GM21447 (cell line): ENCODE measurements at regions not wholly inside any gene's neighbourhood (a gene's known extent, or its start where the extent isn't known, plus 50 kb on each side); places are given as distances from the start of the nearest gene placed in this dataset.

Experiments used
- ATAC-seq: cut with Tn5 transposase; IDR thresholded peaks from one replicate; pipeline ENCODE4 v1.9.1; 2021; ENCODE audit not compliant: unreplicated experiment

DNA sequence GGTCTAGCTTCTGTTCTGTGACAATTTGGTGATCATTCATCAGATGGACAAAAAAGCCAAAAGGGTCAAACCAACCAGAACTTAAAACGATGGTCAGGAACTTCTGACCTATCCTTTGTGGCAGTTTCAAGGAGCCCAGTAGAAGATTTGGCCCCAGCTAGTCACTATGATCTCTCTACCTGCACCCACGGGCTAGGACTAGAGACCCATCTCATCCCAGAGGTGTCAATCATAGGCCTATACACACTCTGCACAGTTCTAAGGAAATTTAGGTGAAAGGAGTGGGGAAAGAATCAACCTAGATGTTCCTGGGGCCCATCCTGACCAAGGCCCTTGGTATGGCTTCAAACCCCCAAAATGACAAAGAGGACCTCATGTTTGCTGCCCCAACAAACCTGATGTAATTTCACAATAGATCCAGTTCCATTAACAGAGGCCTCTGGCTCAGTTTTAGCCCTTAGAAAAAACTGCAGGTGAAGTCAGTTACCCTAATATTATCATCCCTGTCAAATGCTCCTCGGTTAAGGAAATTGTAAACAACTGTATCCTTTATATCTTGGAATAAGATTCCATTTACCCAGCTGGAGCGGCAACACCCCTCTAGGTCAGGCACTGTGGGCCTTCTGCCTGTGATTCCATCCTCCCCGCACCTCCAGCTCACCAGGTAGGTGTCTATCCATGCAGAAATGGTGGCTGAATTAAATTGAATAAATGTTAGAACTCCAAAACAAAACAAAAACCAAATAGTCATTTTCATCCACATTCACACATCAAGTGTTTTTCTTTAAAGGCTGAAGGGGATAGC lies 138.7 kb downstream of the ENC1 start:
- ATAC-seq: no peak

DNA sequence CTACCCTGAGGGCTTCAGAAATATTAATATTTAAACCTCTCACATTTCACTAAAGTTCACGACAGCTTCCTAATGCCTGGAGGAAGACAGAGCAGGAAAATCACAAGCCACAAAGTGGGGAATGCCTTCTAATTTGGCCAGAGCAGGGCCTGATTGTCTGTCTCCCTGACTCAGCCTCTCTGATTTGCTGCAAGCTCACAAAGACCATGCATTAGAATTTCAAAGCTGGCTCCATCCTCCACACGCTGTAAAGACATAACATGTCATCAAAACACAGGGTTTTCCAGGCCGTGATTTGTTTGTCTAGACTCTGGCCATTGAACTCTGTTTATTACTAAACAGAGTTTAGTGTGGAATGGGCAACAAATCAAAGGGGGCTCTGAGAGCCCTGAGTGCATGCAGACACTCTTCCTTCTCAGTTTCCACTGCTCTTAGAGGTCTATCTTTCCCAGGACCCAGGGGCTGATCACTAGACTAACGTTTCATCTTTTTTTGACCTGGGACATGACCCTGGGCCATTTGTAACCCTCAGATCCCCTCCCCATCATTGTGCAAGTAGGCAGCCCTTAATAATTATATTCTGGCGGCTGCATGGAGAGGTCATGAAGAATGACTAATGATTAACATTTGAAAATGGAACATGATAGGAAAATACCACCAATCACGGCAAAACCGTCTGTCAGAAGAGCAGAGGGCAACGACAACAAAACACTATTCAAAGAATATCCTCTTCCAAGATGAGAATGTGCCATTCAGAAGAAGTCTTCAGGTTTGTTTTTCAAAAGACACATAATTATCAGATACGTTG lies 140.2 kb downstream of the ENC1 start:
- ATAC-seq: no peak

DNA sequence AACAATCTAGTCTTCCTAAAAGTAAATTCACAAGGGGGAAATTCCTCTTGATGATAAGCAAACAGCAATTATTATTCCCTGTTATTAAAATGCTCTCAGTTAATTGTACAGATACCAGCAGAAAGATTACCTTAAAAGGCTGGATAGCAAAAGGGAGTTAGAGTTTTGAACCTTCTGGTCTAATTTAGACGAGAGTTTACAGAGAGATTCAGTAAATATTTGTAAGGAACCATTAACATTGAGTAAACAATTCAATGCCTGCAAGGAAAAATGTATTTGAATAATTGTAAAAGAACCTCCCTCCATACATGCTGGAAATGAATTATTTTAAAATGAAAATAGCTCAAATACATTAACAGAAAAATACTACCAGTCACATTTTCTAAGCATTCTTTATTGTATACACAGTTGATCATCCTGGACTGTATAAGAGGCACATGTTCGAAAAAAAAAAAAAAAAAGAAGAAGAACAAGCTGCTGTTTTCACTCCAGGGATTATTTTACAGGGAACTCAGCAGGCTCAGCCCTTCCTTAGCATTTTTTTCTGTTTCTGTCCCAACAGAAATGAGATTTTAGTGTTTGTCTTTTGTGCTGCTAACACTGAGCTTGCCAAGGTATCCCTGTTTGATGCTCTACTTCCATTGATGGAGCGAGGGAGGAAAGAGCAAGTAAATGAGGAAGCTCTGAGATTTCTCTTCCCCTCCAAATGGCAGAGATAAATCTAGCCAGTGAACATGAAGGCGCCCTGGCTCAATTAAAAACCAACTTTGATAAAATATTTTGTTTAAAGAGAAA lies 141.1 kb downstream of the ENC1 start:
- no peak for ATAC-seq

DNA sequence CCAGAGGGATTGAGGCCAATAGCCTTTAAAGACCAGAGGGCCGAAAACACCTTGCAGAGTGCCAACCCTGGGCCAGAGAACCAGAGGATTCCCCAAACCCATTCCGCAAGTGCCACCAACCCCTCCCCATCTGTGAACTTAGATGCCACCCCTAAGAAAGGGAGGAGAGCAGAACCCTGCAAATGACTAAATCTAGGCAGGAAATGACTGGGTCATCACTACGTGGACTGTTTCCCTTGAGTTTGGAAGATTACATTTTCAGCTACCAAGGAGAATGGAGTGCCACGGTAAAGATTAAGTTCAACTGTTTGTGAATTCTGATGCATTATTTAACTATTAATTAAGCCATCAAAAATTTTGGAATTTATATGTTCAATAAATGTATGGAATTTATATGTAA lies 142.8 kb downstream of the ENC1 start:
- no peak for ATAC-seq

DNA sequence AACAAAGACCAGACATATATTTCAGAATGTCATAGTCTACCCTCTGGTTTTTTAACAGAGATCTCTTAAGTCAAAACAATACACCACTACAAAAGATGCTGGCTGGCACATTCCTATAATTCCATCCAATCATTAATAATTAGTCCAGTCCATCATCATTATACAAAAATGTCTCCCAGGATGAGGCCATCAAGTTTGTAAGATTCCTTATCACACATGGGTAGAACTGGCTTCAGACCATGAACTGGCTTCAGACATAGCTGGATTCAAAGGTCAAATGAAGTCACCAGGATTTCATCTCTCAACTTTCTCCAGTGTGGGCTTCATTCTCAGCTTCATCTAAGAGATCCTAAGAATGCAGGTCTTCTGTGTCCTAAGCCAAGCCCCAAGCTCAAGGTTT lies 147.1 kb downstream of the ENC1 start:
- ATAC-seq: no peak

DNA sequence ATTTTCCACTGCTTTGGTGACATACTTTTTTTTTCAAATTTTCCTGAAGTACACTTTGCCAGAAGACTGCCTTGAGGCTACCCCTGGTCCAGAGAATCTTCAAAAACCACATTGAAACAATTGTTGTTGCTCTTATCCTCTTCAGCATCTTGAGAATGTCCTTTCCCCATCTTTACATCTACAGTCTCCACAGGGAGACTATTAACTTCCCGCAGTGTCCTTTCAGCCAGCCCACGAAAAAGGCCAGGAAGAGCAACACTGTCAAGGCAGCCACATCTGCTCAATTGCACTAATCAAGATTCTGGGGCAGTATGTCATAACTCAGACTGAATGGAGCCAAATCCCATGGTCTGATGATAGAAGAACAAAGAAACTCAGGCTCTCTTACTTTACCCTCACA lies 148.3 kb downstream of the ENC1 start:
- ATAC-seq: no peak

DNA sequence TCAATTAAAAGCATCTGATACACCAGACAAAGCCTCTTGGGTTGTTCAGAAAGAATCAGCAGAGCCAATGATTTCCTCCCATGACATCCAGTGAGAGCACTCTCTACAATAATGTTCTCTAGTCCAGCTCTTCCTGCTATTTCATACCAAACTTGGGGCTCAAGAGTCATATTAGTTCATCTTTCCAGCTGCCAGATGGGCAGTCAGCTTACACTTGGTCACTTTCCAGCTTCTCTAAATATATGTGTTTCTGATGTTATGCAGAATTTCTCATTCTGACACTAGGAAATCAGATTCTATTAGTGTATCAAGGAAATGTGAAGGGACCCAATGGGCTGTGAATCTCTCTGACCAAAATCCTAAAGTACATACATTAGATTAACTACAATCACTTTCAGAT lies 148.9 kb downstream of the ENC1 start:
- no peak for ATAC-seq

DNA sequence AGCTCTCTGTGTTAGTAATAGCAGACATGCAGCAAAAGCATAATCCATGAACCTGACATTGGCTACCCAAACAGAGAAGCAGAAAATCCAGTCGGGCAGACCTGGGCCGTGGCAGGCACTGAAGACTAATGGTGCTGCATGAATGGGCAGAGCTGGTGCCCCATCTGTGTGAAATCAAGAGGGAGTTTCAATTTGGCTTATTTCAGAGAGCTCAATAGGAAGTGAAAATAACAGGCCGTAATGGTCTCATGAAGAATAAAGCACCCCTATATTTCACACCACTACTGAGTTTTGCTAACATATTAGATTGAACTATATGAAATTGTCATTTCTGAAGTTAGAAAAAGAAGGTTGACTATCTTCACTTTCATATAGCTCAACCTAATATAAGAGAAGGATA lies 149.7 kb downstream of the ENC1 start:
- peak; percentile 94 for ATAC-seq

DNA sequence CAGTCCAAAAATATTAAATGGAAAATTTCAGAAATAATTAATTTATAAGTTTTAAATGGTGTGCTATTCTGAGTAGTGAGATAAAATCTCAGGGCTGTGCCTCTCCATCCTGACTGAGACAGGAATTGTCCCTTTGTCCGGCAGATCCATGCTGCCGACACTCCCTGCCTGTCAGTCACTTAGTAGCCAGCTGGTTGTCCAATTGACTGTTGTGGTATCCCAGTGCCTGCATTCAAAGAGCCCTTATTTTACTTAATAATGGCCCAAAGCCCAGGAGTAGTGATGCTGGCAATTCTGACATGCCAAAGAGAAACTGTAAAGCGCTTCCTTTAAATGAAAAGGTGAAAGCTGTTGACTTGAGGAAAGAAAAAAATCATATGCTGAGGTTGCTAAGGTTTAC lies 157.5 kb downstream of the ENC1 start:
- no peak for ATAC-seq

DNA sequence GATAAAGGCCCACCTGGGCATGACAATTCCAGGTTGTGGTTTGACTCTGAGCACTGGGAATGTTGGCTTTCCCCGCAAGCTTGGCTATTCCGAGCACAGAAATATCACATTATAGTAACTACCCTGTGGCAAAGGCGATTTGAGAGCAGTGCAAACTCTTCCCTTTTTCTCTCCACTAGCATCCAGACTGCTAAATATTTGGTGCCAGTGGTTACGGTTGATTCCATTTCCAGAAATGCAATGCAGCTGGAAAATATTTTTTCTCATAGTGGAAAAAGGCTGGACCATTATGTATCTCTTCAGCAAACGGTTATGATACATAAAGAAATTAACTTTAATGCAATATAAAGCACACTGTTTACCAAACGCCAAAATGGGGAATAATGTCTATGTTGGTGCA lies 158.0 kb downstream of the ENC1 start:
- no peak for ATAC-seq

DNA sequence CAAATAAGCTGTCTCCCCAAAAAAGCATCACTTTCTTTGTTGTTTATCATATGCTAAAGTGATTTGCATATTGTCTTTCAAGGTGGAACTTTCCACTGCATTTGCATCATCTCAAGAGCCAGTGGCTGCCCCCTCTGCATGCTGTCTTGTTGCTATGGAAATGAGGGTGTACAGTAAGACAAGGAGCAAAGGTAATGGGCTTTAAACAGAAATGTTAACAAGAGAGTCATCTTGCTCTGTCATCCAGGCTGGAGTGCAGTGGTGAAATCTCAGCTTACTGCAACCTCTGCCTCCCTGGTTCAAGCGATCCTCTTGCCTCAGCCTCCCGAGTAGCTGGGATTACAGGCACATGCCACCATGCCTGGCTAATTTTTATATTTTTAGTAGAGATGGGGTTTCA lies 159.2 kb downstream of the ENC1 start:
- ATAC-seq: peak; percentile 87

DNA sequence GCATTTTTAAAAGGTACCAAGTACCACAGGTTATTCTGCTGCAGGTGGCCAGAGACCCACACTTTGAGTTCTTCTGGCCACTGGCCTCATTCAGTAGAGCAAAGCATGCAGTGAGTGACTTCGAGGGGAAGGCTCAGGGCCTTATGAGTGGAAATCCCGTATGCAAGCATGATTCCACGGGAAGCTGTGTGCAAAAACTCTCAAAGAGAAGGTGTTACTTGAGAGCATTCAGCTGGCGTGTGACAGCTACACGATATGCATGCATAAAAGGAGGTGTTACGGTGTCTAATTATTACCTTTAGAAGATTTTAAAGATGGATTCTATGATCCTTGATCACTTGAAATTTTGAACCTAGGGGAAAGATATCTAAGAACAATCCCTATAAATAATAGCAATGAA lies 160.3 kb downstream of the ENC1 start:
- no peak for ATAC-seq

DNA sequence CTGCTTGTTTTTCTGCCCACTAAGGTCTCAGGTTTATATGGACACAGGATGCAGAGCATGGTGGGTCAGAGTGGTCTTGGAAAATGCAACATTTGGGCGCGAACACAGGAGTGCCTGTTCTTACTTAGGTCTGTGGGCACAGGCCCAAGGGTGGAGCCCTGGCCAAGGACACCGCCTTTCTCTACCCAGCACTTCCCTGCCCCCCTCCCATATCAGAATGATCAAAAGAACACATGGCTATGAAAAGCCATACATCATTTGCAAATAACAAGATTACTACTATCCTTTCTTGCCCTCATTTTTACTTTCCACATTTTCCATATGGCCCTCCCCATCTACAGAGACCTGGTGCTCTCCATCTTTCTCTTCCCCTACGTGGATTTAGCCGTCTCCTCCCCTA lies 162.2 kb downstream of the ENC1 start:
- no peak for ATAC-seq

DNA sequence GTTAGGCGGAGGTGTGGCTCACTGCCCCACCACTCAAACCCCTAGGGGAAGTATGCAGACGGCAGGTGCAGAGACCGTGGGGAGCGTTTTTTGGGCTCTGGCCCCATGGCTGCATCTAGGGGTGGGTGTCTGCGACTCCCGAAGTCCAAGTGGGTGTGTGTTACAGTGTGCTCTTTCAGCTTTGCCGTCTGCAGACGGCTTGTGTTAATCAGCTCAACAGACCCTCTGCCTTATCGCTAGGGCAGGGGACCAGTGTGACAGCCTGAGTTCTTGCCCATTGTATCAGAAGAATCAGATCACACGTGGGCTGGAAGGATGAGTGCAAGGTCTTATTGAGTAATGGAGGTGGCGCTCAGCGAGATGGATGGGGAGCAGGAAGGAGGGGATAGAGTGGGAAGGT lies 162.8 kb downstream of the ENC1 start:
- ATAC-seq: no peak

DNA sequence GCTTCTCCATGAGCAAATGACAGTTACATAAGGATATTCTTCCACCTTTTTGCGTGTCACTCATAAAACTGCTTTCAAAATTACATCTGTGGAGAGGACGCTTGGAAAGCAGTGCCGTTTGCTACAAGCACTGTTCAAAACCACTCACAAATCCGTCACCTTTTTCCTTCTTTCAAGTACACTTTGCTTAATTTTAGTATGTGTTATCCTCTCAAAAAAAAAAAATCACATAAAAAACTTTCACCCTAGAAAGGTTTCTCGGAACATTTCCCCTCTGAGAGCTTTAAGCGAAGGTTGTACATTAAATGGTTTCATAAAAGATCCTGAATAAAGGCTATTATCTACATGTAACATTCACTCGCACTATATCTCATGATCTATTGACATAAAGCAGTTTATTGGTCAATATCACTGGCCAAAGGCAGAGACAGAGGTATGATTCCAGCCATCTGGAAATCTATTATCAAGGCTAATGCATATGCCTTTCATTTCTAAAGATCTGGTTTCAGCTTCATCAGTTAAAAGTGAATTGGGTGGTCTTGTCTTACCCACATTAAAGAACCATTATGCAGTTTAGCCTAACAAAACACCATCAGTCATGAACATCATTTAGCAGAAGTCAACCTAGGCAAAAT lies 163.6 kb downstream of the ENC1 start:
- no peak for ATAC-seq

DNA sequence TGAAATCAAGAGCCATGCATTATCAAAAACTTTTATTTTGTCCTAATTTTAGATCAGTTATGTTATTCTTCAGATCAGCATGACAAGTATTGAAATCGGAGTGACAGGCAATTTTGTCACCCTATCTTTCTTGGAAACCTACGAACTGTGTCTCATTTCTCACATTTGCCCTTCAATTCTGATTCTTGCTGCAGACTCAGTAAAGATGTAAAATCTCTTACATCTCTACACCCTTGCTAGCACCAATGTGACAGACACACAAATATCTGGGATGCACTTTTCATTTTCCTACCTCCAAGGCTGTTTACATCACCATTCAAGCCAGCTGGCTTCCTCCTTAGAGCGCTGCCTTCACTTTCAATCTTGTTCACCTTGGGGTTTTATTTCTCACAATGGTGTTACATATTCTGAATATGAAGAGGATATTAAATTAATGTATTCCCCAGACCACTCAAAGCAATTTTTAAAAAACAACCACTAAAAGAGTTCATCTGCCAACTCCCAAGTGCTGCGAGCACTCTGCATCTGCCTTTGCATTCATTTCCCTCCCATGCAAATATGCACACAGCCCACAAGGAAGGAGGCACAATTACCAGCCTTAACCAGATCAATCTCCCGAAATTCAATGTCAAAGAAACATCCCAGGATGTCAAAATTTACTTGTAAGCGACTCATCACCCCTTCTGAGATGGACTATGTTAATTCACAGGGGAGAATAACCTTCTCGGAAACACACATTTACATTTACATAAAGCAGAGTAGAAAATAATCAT lies 164.3 kb downstream of the ENC1 start:
- no peak for ATAC-seq

DNA sequence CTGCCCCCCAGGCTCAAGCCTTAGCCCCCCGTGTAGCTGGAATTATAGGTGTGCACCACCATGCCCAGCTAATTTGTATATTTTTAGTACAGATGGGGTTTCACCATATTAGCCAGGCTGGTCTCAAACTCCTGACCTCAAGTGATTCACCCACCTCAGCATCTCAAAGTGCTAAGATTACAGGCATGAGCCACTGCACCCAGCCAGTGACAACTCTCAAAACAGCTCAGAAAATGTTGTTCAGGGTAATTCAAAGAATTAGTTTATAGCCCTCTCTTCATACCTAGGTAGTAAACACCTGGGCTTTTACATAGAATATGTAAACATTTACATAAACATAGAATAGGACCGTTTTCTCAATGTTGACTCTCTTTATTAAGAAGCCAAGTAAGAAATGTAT lies 168.7 kb downstream of the ENC1 start:
- no peak for ATAC-seq

DNA sequence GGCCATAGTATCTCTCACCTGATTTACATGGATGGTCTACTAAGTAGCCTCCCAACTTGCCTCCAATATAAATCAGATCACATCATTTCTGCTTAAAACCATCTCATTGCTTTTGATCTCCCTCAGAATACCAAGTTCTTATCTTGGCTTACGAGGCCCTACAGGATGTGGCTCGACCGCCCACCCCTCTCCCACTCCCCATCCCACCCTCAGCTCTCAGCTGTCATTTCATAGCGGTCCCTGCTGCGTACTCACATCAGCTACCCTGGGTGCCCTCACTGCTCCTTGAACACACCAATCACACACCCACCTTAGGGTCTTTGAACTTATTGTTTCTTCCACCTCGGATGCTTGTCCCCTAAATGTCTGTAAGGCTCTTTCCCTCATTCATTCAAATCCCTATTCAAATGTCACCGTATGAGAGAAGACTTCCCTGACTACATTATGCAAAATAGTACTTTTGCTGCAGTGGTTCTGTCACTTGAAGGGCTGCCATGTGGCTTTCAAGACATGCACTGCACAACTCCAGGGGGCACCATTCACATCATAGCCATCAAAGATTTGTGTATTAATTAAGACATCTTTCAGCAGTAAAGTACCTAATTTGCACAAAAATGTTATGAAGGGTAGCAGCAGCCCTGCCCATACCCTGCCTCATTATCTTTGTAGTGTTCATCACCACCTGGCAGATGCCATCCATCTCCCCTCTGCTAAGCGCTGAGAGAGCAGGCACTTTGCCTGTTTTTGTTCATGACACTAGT lies 171.1 kb downstream of the ENC1 start:
- ATAC-seq: no peak

DNA sequence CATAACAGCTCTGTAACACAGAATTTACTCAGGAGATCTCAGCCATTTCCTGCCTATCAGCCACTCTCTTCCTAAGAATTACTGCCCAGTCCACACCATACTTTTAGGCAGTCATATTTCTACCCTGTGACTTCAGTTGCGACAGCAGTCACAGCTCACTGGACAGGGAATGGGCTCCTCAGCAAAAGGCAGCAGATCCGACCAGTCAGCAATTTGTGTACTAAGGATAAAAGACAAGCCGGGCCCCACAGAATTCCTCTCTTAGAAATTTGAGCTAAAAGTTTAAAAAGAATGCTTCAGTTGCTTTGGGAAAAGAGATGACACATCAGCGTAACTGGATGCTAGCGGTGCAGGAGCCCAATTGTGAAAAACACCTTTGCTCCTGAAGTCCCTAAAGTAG lies 172.1 kb downstream of the ENC1 start:
- ATAC-seq: no peak

DNA sequence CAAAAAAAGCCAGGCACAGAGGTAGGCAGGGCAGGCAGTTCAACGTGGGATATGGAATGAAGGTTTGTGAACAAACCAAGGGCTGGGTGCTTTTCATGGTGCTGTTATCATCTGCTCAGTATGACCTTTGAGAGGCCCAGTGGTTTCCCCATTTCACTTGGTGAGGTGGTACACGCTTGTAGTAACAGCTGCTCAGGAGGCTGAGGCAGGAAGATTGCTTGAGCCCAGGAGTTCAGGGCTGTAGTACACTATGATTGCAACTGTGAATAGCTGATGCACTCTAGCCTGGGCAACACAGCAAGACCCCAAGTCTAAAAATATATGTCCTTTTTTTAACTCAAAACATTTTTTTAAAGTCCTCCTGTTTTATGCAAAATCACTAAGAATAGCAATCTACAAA lies 174.8 kb downstream of the ENC1 start:
- no peak for ATAC-seq
